WTC11 (cell line): ENCODE measurements at regions not wholly inside any gene's neighbourhood (a gene's known extent, or its start where the extent isn't known, plus 50 kb on each side); places are given as distances from the start of the nearest gene placed in this dataset.

Source experiments
- ATAC-seq: fragments of 200-7000 bp; cut with Tn5 transposase; 2 replicates; pipeline ENCODE4 v1.10.0; 2021; ENCODE audit warnings: mild to moderate bottlenecking, moderate library complexity
- CTCF ChIA-PET: fragments of 300-600 bp; sonication (Branson Sonifier 250); formaldehyde crosslinking; loops from one replicate; lab custom pipeline; 2021; ENCODE audit warnings: antibody characterized with exemption; lab: Charles Lee
- POLR2A ChIA-PET: fragments of 350-600 bp; sonication (Branson Sonifier 250); formaldehyde crosslinking; loops from one replicate; lab custom pipeline; 2021; ENCODE audit warnings: antibody characterized with exemption; lab: Charles Lee
- DNase-seq: peaks from one replicate; pipeline ENCODE4 v3.0.0; 2021; ENCODE audit warnings: low spot score
- H3K27ac Mint-ChIP-seq: 2 replicates; pipeline ENCODE4 v1.8.0; 2021; ENCODE audit warnings: mixed read lengths
- H3K27me3 Mint-ChIP-seq: 2 replicates; pipeline ENCODE4 v1.8.0; 2021; ENCODE audit warnings: low read depth, mild to moderate bottlenecking, moderate library complexity, mixed read lengths
- H3K36me3 Mint-ChIP-seq: 2 replicates; pipeline ENCODE4 v1.8.0; 2021; ENCODE audit warnings: mixed read lengths
- H3K4me1 Mint-ChIP-seq: 2 replicates; pipeline ENCODE4 v1.8.0; 2022; ENCODE audit warnings: mixed read lengths
- H3K4me3 Mint-ChIP-seq: 2 replicates; pipeline ENCODE4 v1.8.0; 2021; ENCODE audit warnings: mild to moderate bottlenecking, moderate library complexity, mixed read lengths
- H3K9me3 Mint-ChIP-seq: 2 replicates; pipeline ENCODE4 v1.8.0; 2021; ENCODE audit warnings: mixed read lengths
- CDX4 ChIP-seq: fragments of 250-450 bp; sonication (Bioruptor Pico); IDR thresholded peaks from 2 replicates; pipeline ENCODE4 v1.9.0; 2021; ENCODE audit warnings: moderate library complexity, mild to moderate bottlenecking, inconsistent platforms, borderline replicate concordance
- ESRRA ChIP-seq: sonication (generic); formaldehyde crosslinking; IDR thresholded peaks from 2 replicates; pipeline ENCODE4 v1.8.1; 2022; ENCODE audit warnings: mild to moderate bottlenecking, missing genetic modification reagents, borderline replicate concordance
- FOXK1 ChIP-seq: sonication (generic); formaldehyde crosslinking; IDR thresholded peaks from 2 replicates; pipeline ENCODE4 v1.8.0; 2022; ENCODE audit warnings: mild to moderate bottlenecking, moderate library complexity, missing genetic modification reagents
- GABPB1 ChIP-seq: sonication (generic); formaldehyde crosslinking; IDR thresholded peaks from 2 replicates; pipeline ENCODE4 v1.8.1; 2023; ENCODE audit warnings: mild to moderate bottlenecking, missing genetic modification reagents
- GRHL2 ChIP-seq: fragments of 250-450 bp; sonication (Bioruptor Pico); IDR thresholded peaks from 2 replicates; pipeline ENCODE4 v1.8.0; 2022; ENCODE audit warnings: mild to moderate bottlenecking, moderate library complexity; ENCODE audit not compliant: insufficient replicate concordance, severe bottlenecking
- GTF2I ChIP-seq: fragments of 250-450 bp; sonication (Bioruptor Pico); conservative IDR thresholded peaks from 2 replicates; pipeline ENCODE4 v1.4.0; 2021; ENCODE audit warnings: mild to moderate bottlenecking
- HMGA2 ChIP-seq: fragments of 250-450 bp; sonication (Bioruptor Pico); IDR thresholded peaks from 2 replicates; pipeline ENCODE4 v1.4.0; 2021; ENCODE audit warnings: mild to moderate bottlenecking, moderate library complexity
- IRF2 ChIP-seq: sonication (generic); formaldehyde crosslinking; IDR thresholded peaks from 2 replicates; pipeline ENCODE4 v1.8.0; 2022; ENCODE audit warnings: low read depth, missing genetic modification reagents, borderline replicate concordance
- JAZF1 ChIP-seq: fragments of 250-450 bp; sonication (Bioruptor Pico); IDR thresholded peaks from 2 replicates; pipeline ENCODE4 v1.9.0; 2021; ENCODE audit warnings: moderate library complexity, mild to moderate bottlenecking, inconsistent platforms
- MLX ChIP-seq: sonication (generic); formaldehyde crosslinking; IDR thresholded peaks from 2 replicates; pipeline ENCODE4 v1.8.1; 2023; ENCODE audit warnings: mild to moderate bottlenecking, missing genetic modification reagents, moderate library complexity
- NR1H2 ChIP-seq: sonication (generic); formaldehyde crosslinking; IDR thresholded peaks from 2 replicates; pipeline ENCODE4 v1.9.0; 2021; ENCODE audit warnings: mild to moderate bottlenecking, moderate library complexity, missing genetic modification reagents
- PRRX2 ChIP-seq: fragments of 250-450 bp; sonication (Bioruptor Pico); IDR thresholded peaks from 2 replicates; pipeline ENCODE4 v1.8.0; 2021; ENCODE audit warnings: mild to moderate bottlenecking
- RELA ChIP-seq: sonication (generic); formaldehyde crosslinking; IDR thresholded peaks from 2 replicates; pipeline ENCODE4 v1.8.1; 2022; ENCODE audit warnings: missing genetic modification reagents, mild to moderate bottlenecking, borderline replicate concordance
- SMAD3 ChIP-seq: sonication (generic); formaldehyde crosslinking; IDR thresholded peaks from 2 replicates; pipeline ENCODE4 v1.8.0; 2022; ENCODE audit warnings: missing genetic modification reagents, mild to moderate bottlenecking, borderline replicate concordance
- SMAD4 ChIP-seq: sonication (generic); formaldehyde crosslinking; IDR thresholded peaks from 2 replicates; pipeline ENCODE4 v1.8.0; 2022; ENCODE audit warnings: mild to moderate bottlenecking, missing genetic modification reagents
- SOX15 ChIP-seq: fragments of 250-450 bp; sonication (Bioruptor Pico); IDR thresholded peaks from 2 replicates; pipeline ENCODE4 v1.9.0; 2021; ENCODE audit warnings: mild to moderate bottlenecking
- SP1 ChIP-seq: sonication (generic); formaldehyde crosslinking; conservative IDR thresholded peaks from 2 replicates; pipeline ENCODE4 v1.8.1; 2022; ENCODE audit warnings: missing genetic modification reagents
- STAT6 ChIP-seq: sonication (generic); formaldehyde crosslinking; conservative IDR thresholded peaks from 2 replicates; pipeline ENCODE4 v1.8.1; 2023; ENCODE audit warnings: mild to moderate bottlenecking, low read depth, missing genetic modification reagents, moderate library complexity
- TCF7 ChIP-seq: sonication (generic); formaldehyde crosslinking; IDR thresholded peaks from 2 replicates; pipeline ENCODE4 v1.8.0; 2022; ENCODE audit warnings: mild to moderate bottlenecking, low read depth, missing genetic modification reagents, moderate library complexity
- TEAD1 ChIP-seq: sonication (generic); formaldehyde crosslinking; IDR thresholded peaks from 2 replicates; pipeline ENCODE4 v1.8.0; 2022; ENCODE audit warnings: mild to moderate bottlenecking, missing genetic modification reagents
- TP53 ChIP-seq: sonication (generic); formaldehyde crosslinking; IDR thresholded peaks from 2 replicates; pipeline ENCODE4 v1.8.1; 2023; ENCODE audit warnings: mild to moderate bottlenecking, missing genetic modification reagents
- ZMAT4 ChIP-seq: fragments of 250-450 bp; sonication (Bioruptor Pico); IDR thresholded peaks from 2 replicates; pipeline ENCODE4 v1.9.0; 2021; ENCODE audit warnings: mild to moderate bottlenecking
- ZNF138 ChIP-seq: sonication (generic); formaldehyde crosslinking; conservative IDR thresholded peaks from 2 replicates; pipeline ENCODE4 v1.8.1; 2022; ENCODE audit warnings: mild to moderate bottlenecking, moderate library complexity, missing genetic modification reagents
- ZNF219 ChIP-seq: sonication (generic); formaldehyde crosslinking; IDR thresholded peaks from 2 replicates; pipeline ENCODE4 v1.8.0; 2023; ENCODE audit warnings: missing genetic modification reagents, mild to moderate bottlenecking, borderline replicate concordance
- ZNF232 ChIP-seq: sonication (generic); formaldehyde crosslinking; IDR thresholded peaks from 2 replicates; pipeline ENCODE4 v1.8.0; 2022; ENCODE audit warnings: mild to moderate bottlenecking, missing genetic modification reagents
- ZNF423 ChIP-seq: fragments of 250-450 bp; sonication (Bioruptor Pico); IDR thresholded peaks from 2 replicates; pipeline ENCODE4 v2.1.2; 2022; ENCODE audit warnings: mild to moderate bottlenecking, moderate library complexity
- TF ChIP-seq, protein P1 (sequence below): sonication (generic); formaldehyde crosslinking; IDR thresholded peaks from 2 replicates; pipeline ENCODE4 v1.8.1; 2022; ENCODE audit warnings: low read depth, mild to moderate bottlenecking, moderate library complexity, missing genetic modification reagents, borderline replicate concordance
- TF ChIP-seq, protein P2 (sequence below): sonication (generic); formaldehyde crosslinking; IDR thresholded peaks from 2 replicates; pipeline ENCODE4 v1.8.1; 2022; ENCODE audit warnings: mild to moderate bottlenecking, moderate library complexity, missing genetic modification reagents

- CTCF ChIA-PET, result interaction anchor here (0.6 to 0.8 kb wide), 2 partner anchors 255 to 263 kb away, joined by 3 read pairs; no protein-coding TSS in a partner anchor
- Mint-ChIP-seq H3K27me3 (peaks cover 6% of the 10 kb centered on the region; the same call in 1 of the 2 replicates), H3K36me3 (peaks cover 3% of the 10 kb centered on the region), H3K4me1 (peaks cover 5% of the 10 kb centered on the region), H3K4me3 (no peak overlapping the region), H3K9me3 (peaks cover 8% of the 10 kb centered on the region), H3K27ac (no peak overlapping the region; the same call in 1 of the 2 replicates)
- POLR2A ChIA-PET, result no interaction called here
- DNase-seq, result no peak
- no peak for ATAC-seq
- TF ChIP-seq MLX (CRISPR knock-in tag), result no peak
- no peak for TF ChIP-seq PRRX2 (CRISPR knock-in tag)
- no peak for TF ChIP-seq ZNF219 (CRISPR knock-in tag)
- TF ChIP-seq ESRRA (CRISPR knock-in tag), result no peak
- no peak for TF ChIP-seq ZNF138 (CRISPR knock-in tag)
- no peak for TF ChIP-seq SP1 (CRISPR knock-in tag)
- no peak for TF ChIP-seq GRHL2 (CRISPR knock-in tag)
- TF ChIP-seq FOXK1 (CRISPR knock-in tag), result no peak
- no peak for TF ChIP-seq HMGA2
- no peak for TF ChIP-seq RELA (CRISPR knock-in tag)
- TF ChIP-seq, protein P1, sequence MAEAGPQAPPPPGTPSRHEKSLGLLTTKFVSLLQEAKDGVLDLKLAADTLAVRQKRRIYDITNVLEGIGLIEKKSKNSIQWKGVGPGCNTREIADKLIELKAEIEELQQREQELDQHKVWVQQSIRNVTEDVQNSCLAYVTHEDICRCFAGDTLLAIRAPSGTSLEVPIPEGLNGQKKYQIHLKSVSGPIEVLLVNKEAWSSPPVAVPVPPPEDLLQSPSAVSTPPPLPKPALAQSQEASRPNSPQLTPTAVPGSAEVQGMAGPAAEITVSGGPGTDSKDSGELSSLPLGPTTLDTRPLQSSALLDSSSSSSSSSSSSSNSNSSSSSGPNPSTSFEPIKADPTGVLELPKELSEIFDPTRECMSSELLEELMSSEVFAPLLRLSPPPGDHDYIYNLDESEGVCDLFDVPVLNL (CRISPR knock-in tag), result no peak
- TF ChIP-seq TEAD1 (CRISPR knock-in tag), result no peak
- no peak for TF ChIP-seq ZNF232 (CRISPR knock-in tag)
- no peak for TF ChIP-seq SOX15 (CRISPR knock-in tag)
- no peak for TF ChIP-seq STAT6
Observed at GRCh38 chr7:69422574-69422985, 175.7 kb upstream of the AUTS2 start.

GRCh38 chr7:69426705-69427104 is 171.6 kb upstream of the AUTS2 start:
- ChIA-PET CTCF (no interaction called here), POLR2A (no interaction called here)
- H3K36me3 Mint-ChIP-seq, result no peaks in the 10 kb centered on the region
- TF ChIP-seq JAZF1 (CRISPR knock-in tag), result no peak
- DNase-seq (no peak), ATAC-seq (no peak)
- H3K4me3 Mint-ChIP-seq, result no peak overlapping the region
- no peak overlapping the region for H3K27ac Mint-ChIP-seq
- peaks cover 20% of the 10 kb centered on the region for H3K4me1 Mint-ChIP-seq
- H3K9me3 Mint-ChIP-seq, result peaks cover 11% of the 10 kb centered on the region
- peaks cover 21% of the 10 kb centered on the region for H3K27me3 Mint-ChIP-seq

GRCh38 chr7:69428089-69428488 is 170.2 kb upstream of the AUTS2 start:
- DNase-seq (no peak), ATAC-seq (no peak)
- no peaks in the 10 kb centered on the region for H3K36me3 Mint-ChIP-seq
- peaks cover 21% of the 10 kb centered on the region for H3K27me3 Mint-ChIP-seq
- no peak overlapping the region for H3K4me3 Mint-ChIP-seq
- no peak overlapping the region for H3K27ac Mint-ChIP-seq
- peaks cover 15% of the 10 kb centered on the region for H3K4me1 Mint-ChIP-seq
- ChIA-PET POLR2A (no interaction called here), CTCF (interaction anchor here (0.6 kb wide), 1 partner anchor 32 kb away, joined by 5 read pairs; no protein-coding TSS in a partner anchor)
- H3K9me3 Mint-ChIP-seq, result peaks cover 11% of the 10 kb centered on the region
- TF ChIP-seq IRF2 (CRISPR knock-in tag), result no peak
- no peak for TF ChIP-seq CDX4 (CRISPR knock-in tag)
- TF ChIP-seq, protein P2, sequence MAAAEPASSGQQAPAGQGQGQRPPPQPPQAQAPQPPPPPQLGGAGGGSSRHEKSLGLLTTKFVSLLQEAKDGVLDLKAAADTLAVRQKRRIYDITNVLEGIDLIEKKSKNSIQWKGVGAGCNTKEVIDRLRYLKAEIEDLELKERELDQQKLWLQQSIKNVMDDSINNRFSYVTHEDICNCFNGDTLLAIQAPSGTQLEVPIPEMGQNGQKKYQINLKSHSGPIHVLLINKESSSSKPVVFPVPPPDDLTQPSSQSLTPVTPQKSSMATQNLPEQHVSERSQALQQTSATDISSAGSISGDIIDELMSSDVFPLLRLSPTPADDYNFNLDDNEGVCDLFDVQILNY (CRISPR knock-in tag), result no peak
- no peak for TF ChIP-seq ZMAT4
- no peak for TF ChIP-seq ZNF423 (CRISPR knock-in tag)
- no peak for TF ChIP-seq TP53 (CRISPR knock-in tag)
- no peak for TF ChIP-seq SMAD3 (CRISPR knock-in tag)
- TF ChIP-seq SMAD4 (CRISPR knock-in tag), result no peak
- TF ChIP-seq TCF7 (CRISPR knock-in tag), result no peak
- no peak for TF ChIP-seq MLX (CRISPR knock-in tag)
- no peak for TF ChIP-seq NR1H2 (CRISPR knock-in tag)
- no peak for TF ChIP-seq GABPB1
- TF ChIP-seq GTF2I, result no peak
